ENCODE measurements at regions not wholly inside any gene's neighbourhood (a gene's known extent, or its start where the extent isn't known, plus 50 kb on each side); places are given as distances from the start of the nearest gene placed in this dataset.

GRCh38 chr4:140293979-140294378 is 79.5 kb upstream of the SCOC start:
- TF ChIP-seq CTCF (IDR thresholded peaks at IDR 0.05) = no peak
- TF ChIP-seq POLR2A (IDR thresholded peaks at IDR 0.05) = no peak
